B cell (primary cell): ENCODE measurements at regions not wholly inside any gene's neighbourhood (a gene's known extent, or its start where the extent isn't known, plus 50 kb on each side); places are given as distances from the start of the nearest gene placed in this dataset.

Source experiments
- ATAC-seq: fragments of 200-7000 bp; cut with Tn5 transposase; one replicate; pipeline ENCODE4 v1.10.0; 2021; ENCODE audit warnings: low read depth, mild to moderate bottlenecking, moderate number of reproducible peaks, moderate library complexity
- CTCF ChIA-PET: fragments of 350-600 bp; sonication (Branson Sonifier 250); formaldehyde crosslinking; loops from one replicate; lab custom pipeline; 2021; ENCODE audit warnings: antibody characterized with exemption, inconsistent platforms; lab: Charles Lee
- POLR2A ChIA-PET: fragments of 350-600 bp; sonication (Branson Sonifier 250); formaldehyde crosslinking; loops from one replicate; lab custom pipeline; 2021; ENCODE audit warnings: antibody characterized with exemption; lab: Charles Lee
- DNase-seq: peaks from one replicate; pipeline ENCODE4 v3.0.0; 2013
- H2AFZ ChIP-seq: 2 replicates; pipeline ENCODE4 v1.6.1; 2012; ENCODE audit warnings: mild to moderate bottlenecking, low read depth, low read length; ENCODE audit not compliant: insufficient read depth, poor library complexity, severe bottlenecking
- H3K27ac ChIP-seq, 2 donors: 1 replicate in 1 of 2; 2 replicates in 1 of 2; pipeline ENCODE4 v1.5.1; 2012 to 2013; ENCODE audit warnings: low read length in 2 of 2, mild to moderate bottlenecking in 2 of 2, moderate library complexity in 1 of 2
- H3K27me3 ChIP-seq, 4 experiments: fragments of 200-600 bp in 1 of 4; sonication (generic) in 1 of 4; replicated peaks in 1 of 4; 1 replicate in 2 of 4; 2 replicates in 2 of 4; pipeline versions ENCODE4 v1.6.1 to v1.7.0; 2013 to 2016; ENCODE audit warnings: low read length in 3 of 4, mild to moderate bottlenecking in 2 of 4, mixed read lengths in 1 of 4, moderate library complexity in 1 of 4; ENCODE audit not compliant: insufficient read depth in 4 of 4, control insufficient read depth in 3 of 4; ENCODE audit errors: control extremely low read depth in 1 of 4
- H3K36me3 ChIP-seq, 2 experiments: replicated peaks in 1 of 2; 1 replicate in 1 of 2; 2 replicates in 1 of 2; pipeline versions ENCODE4 v1.6.1 to v1.7.1; 2013; ENCODE audit warnings: low read length in 1 of 2; ENCODE audit not compliant: insufficient read depth in 2 of 2, control insufficient read depth in 1 of 2; ENCODE audit errors: control extremely low read depth in 1 of 2, extremely low read depth in 1 of 2
- H3K4me1 ChIP-seq, 2 donors: fragments of 200-600 bp in 1 of 2; sonication (generic) in 1 of 2; 1 replicate in 1 of 2; 2 replicates in 1 of 2; pipeline versions ENCODE4 v1.5.1 to v1.6.1; 2013 to 2017; ENCODE audit warnings: low read length in 2 of 2; ENCODE audit not compliant: control insufficient read depth in 2 of 2, insufficient read depth in 2 of 2
- H3K4me2 ChIP-seq: replicated peaks from 2 replicates; pipeline ENCODE3; 2012; ENCODE audit warnings: mild to moderate bottlenecking, low read depth, low read length; ENCODE audit not compliant: poor library complexity, severe bottlenecking
- H3K4me3 ChIP-seq, 5 experiments: fragments of 200-600 bp in 1 of 5; sonication (generic) in 1 of 5; 1 replicate in 3 of 5; 2 replicates in 2 of 5; pipeline versions ENCODE4 v1.5.1 to v1.7.0; 2011 to 2016; ENCODE audit warnings: low read length in 4 of 5, mild to moderate bottlenecking in 4 of 5, low read depth in 2 of 5, control low read depth in 1 of 5, moderate library complexity in 1 of 5; ENCODE audit not compliant: insufficient read depth in 1 of 5; ENCODE audit errors: control extremely low read depth in 1 of 5, extremely low read depth in 1 of 5
- H3K79me2 ChIP-seq: fragments of 200-600 bp; sonication (generic); one replicate; pipeline ENCODE4 v1.6.0; 2016; ENCODE audit warnings: low read length; ENCODE audit not compliant: control insufficient read depth, insufficient read depth
- H3K9ac ChIP-seq: fragments of 200-600 bp; sonication (generic); 2 replicates; pipeline ENCODE4 v1.6.1; 2017; ENCODE audit warnings: mild to moderate bottlenecking, low read length, moderate library complexity
- H3K9me3 ChIP-seq, 3 donors: one replicate each; pipeline versions ENCODE4 v1.6.1 to v1.7.1; 2013; ENCODE audit warnings: low read length in 2 of 3; ENCODE audit not compliant: control insufficient read depth in 2 of 3, insufficient read depth in 1 of 3; ENCODE audit errors: control extremely low read depth in 1 of 3
- H4K20me1 ChIP-seq: 2 replicates; pipeline ENCODE4 v1.6.0; 2012; ENCODE audit warnings: mild to moderate bottlenecking, low read length; ENCODE audit not compliant: insufficient read depth, control insufficient read depth, poor library complexity, severe bottlenecking
- H3K27ac Mint-ChIP-seq: one replicate; pipeline ENCODE4 v1.8.0; 2021; ENCODE audit warnings: mixed read lengths
- H3K27me3 Mint-ChIP-seq: one replicate; pipeline ENCODE4 v1.8.0; 2021; ENCODE audit warnings: mixed read lengths
- H3K4me1 Mint-ChIP-seq: one replicate; pipeline ENCODE4 v1.8.0; 2021; ENCODE audit warnings: mixed read lengths
- H3K4me3 Mint-ChIP-seq: one replicate; pipeline ENCODE4 v1.8.0; 2021; ENCODE audit warnings: mixed read lengths
- H3K9me3 Mint-ChIP-seq: one replicate; pipeline ENCODE4 v1.8.0; 2022; ENCODE audit warnings: mixed read lengths; ENCODE audit not compliant: insufficient read depth
- EZH2 ChIP-seq: IDR thresholded peaks from 2 replicates; pipeline ENCODE4 v1.6.1; 2012; ENCODE audit warnings: borderline replicate concordance, low read depth, mild to moderate bottlenecking, moderate library complexity, low read length; ENCODE audit not compliant: insufficient read depth, poor library complexity, severe bottlenecking
- WGBS: methylation state at CpG from one replicate; pipeline ENCODE4 v1.1.5; 2013; ENCODE audit warnings: missing lambda C conversion rate; ENCODE audit not compliant: insufficient coverage; 5-methylcytosine and 5-hydroxymethylcytosine counted together
- intact Hi-C: fragments of 100-400 bp; cut with micrococcal nuclease; formaldehyde crosslinking; loops from one replicate; pipeline ENCODE4 v1.10.0; 2022
- TF ChIP-seq, protein P1 (sequence below): fragments of 200-600 bp; IDR thresholded peaks from one replicate; pipeline ENCODE4 v1.8.0; 2022; ENCODE audit warnings: antibody characterized with exemption, mild to moderate bottlenecking

GRCh38 chr12:90074086-90074485 lies 365.4 kb upstream of the ATP2B1 start:
- DNase-seq, result no peak
- H3K27me3 Mint-ChIP-seq, result no peaks in the 10 kb centered on the region
- no peaks in the 10 kb centered on the region for H3K4me1 ChIP-seq
- H3K4me2 ChIP-seq, result no peak overlapping the region
- no peak overlapping the region for H3K27ac ChIP-seq
- TF ChIP-seq, protein P1, sequence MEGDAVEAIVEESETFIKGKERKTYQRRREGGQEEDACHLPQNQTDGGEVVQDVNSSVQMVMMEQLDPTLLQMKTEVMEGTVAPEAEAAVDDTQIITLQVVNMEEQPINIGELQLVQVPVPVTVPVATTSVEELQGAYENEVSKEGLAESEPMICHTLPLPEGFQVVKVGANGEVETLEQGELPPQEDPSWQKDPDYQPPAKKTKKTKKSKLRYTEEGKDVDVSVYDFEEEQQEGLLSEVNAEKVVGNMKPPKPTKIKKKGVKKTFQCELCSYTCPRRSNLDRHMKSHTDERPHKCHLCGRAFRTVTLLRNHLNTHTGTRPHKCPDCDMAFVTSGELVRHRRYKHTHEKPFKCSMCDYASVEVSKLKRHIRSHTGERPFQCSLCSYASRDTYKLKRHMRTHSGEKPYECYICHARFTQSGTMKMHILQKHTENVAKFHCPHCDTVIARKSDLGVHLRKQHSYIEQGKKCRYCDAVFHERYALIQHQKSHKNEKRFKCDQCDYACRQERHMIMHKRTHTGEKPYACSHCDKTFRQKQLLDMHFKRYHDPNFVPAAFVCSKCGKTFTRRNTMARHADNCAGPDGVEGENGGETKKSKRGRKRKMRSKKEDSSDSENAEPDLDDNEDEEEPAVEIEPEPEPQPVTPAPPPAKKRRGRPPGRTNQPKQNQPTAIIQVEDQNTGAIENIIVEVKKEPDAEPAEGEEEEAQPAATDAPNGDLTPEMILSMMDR, result no peak
- TF ChIP-seq EZH2, result no peak
- H3K4me3 ChIP-seq, result no peak overlapping the region
- no CpG with 5 or more reads among the region's 2 CpGs for WGBS
- peaks cover 0 to 9% (median 0%) of the 10 kb centered on the region in 3 donors for H3K9me3 ChIP-seq
- H4K20me1 ChIP-seq, result no peaks in the 10 kb centered on the region
- H3K27ac Mint-ChIP-seq, result no peak overlapping the region
- POLR2A ChIA-PET, result no interaction called here
- no peaks in the 10 kb centered on the region for H3K36me3 ChIP-seq
- H3K4me1 Mint-ChIP-seq, result peaks cover 8% of the 10 kb centered on the region
- no peaks in the 10 kb centered on the region for H3K27me3 ChIP-seq
- peaks cover 7% of the 10 kb centered on the region for H3K9me3 Mint-ChIP-seq
- no peak overlapping the region for H3K9ac ChIP-seq
- intact Hi-C loops, result no loop called here
- CTCF ChIA-PET, result interaction anchor here (0.7 kb wide), 1 partner anchor 9 kb away, joined by 3 read pairs; no protein-coding TSS in a partner anchor
- no peak overlapping the region for H3K4me3 Mint-ChIP-seq
- no peaks in the 10 kb centered on the region for H3K79me2 ChIP-seq
- ATAC-seq, result no peak
- H2AFZ ChIP-seq, result no peak overlapping the region

GRCh38 chr12:90071996-90072395 lies 363.4 kb upstream of the ATP2B1 start:
- H3K27me3 Mint-ChIP-seq, result no peaks in the 10 kb centered on the region
- ChIA-PET CTCF (no interaction called here), POLR2A (no interaction called here)
- no peak overlapping the region for H3K4me3 Mint-ChIP-seq
- peaks cover 0 to 9% (median 0%) of the 10 kb centered on the region in 3 donors for H3K9me3 ChIP-seq
- ATAC-seq (no peak), DNase-seq (no peak)
- TF ChIP-seq, protein P1, result no peak
- TF ChIP-seq EZH2, result no peak
- intact Hi-C loops, result no loop called here
- no peak overlapping the region for H3K4me2 ChIP-seq
- H3K9me3 Mint-ChIP-seq, result peaks cover 7% of the 10 kb centered on the region
- no peaks in the 10 kb centered on the region for H3K4me1 ChIP-seq
- H3K4me1 Mint-ChIP-seq, result peaks cover 8% of the 10 kb centered on the region
- no peak overlapping the region for H3K27ac ChIP-seq
- H3K27me3 ChIP-seq, result no peaks in the 10 kb centered on the region
- H3K4me3 ChIP-seq, result no peak overlapping the region
- 96% methylated on average over 5 of the region's 8 CpGs for WGBS
- no peak overlapping the region for H3K27ac Mint-ChIP-seq
- H3K79me2 ChIP-seq, result no peaks in the 10 kb centered on the region
- H3K9ac ChIP-seq, result no peak overlapping the region
- no peaks in the 10 kb centered on the region for H4K20me1 ChIP-seq
- H3K36me3 ChIP-seq, result no peaks in the 10 kb centered on the region
- H2AFZ ChIP-seq, result no peak overlapping the region
